Tibial artery (tissue), 4 donors: ENCODE measurements at regions not wholly inside any gene's neighbourhood (a gene's known extent, or its start where the extent isn't known, plus 50 kb on each side); places are given as distances from the start of the nearest gene placed in this dataset.

Experiments used
- DNase-seq, 2 donors: peaks; one replicate each; pipeline ENCODE4 v3.0.0-alpha.2; 2019
- H3K27ac ChIP-seq, 2 donors: fragments of 200-600 bp; sonication (generic) in 1 of 2; 1 replicate in 1 of 2; 2 replicates in 1 of 2; pipeline ENCODE4 v1.5.1; 2018 to 2019; ENCODE audit warnings: mild to moderate bottlenecking in 1 of 2
- H3K27me3 ChIP-seq, 2 donors: fragments of 200-600 bp; sonication (generic) in 1 of 2; one replicate each; pipeline versions ENCODE4 v1.5.1 to v1.6.0; 2016 to 2019
- H3K36me3 ChIP-seq, 3 donors: fragments of 200-600 bp; sonication (generic) in 2 of 3; one replicate each; pipeline ENCODE4 v1.5.1; 2016 to 2019; ENCODE audit warnings: mild to moderate bottlenecking in 2 of 3
- H3K4me1 ChIP-seq, 4 donors: fragments of 200-600 bp; sonication (generic) in 2 of 4; 1 replicate in 3 of 4; 2 replicates in 1 of 4; pipeline ENCODE4 v1.5.1; 2016 to 2019
- H3K4me3 ChIP-seq, 2 donors: fragments of 200-600 bp; sonication (generic) in 1 of 2; 1 replicate in 1 of 2; 2 replicates in 1 of 2; pipeline ENCODE4 v1.5.1; 2018 to 2019; ENCODE audit warnings: mild to moderate bottlenecking in 2 of 2
- H3K9me3 ChIP-seq, 3 donors: fragments of 200-600 bp; sonication (generic) in 1 of 3; one replicate each; pipeline ENCODE4 v1.5.1; 2016 to 2019
- intact Hi-C: fragments of 100-400 bp; cut with DNase I; formaldehyde crosslinking; loops from one replicate; pipeline ENCODE4 v1.15.0; 2023; ENCODE audit warnings: low total_unique reads
- TF ChIP-seq, protein P1 (sequence below), 2 experiments: fragments of 200-600 bp in 1 of 2; fragments of 450-650 bp in 1 of 2; IDR thresholded peaks; one replicate each; pipeline ENCODE4 v1.5.1; 2017 to 2019; ENCODE audit warnings: antibody characterized with exemption in 2 of 2, mild to moderate bottlenecking in 1 of 2, moderate library complexity in 1 of 2

GRCh38 chr5:145044970-145045369 is 790.2 kb downstream of the PRELID2 start:
- H3K4me1 ChIP-seq, result no peaks in the 10 kb centered on the region
- H3K4me3 ChIP-seq, result no peak overlapping the region
- H3K27me3 ChIP-seq, result no peaks in the 10 kb centered on the region
- no peaks in the 10 kb centered on the region for H3K36me3 ChIP-seq
- TF ChIP-seq, protein P1, sequence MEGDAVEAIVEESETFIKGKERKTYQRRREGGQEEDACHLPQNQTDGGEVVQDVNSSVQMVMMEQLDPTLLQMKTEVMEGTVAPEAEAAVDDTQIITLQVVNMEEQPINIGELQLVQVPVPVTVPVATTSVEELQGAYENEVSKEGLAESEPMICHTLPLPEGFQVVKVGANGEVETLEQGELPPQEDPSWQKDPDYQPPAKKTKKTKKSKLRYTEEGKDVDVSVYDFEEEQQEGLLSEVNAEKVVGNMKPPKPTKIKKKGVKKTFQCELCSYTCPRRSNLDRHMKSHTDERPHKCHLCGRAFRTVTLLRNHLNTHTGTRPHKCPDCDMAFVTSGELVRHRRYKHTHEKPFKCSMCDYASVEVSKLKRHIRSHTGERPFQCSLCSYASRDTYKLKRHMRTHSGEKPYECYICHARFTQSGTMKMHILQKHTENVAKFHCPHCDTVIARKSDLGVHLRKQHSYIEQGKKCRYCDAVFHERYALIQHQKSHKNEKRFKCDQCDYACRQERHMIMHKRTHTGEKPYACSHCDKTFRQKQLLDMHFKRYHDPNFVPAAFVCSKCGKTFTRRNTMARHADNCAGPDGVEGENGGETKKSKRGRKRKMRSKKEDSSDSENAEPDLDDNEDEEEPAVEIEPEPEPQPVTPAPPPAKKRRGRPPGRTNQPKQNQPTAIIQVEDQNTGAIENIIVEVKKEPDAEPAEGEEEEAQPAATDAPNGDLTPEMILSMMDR (IDR thresholded peaks at IDR 0.05), result no peak
- no peaks in the 10 kb centered on the region for H3K9me3 ChIP-seq
- intact Hi-C loops, result no loop called here
- no peak overlapping the region for H3K27ac ChIP-seq
- no peak for DNase-seq

- Histone ChIP-seq H3K27me3 (no peaks in the 10 kb centered on the region), H3K4me3 (no peak overlapping the region), H3K9me3 (no peaks in the 10 kb centered on the region), H3K36me3 (no peaks in the 10 kb centered on the region), H3K4me1 (no peaks in the 10 kb centered on the region), H3K27ac (no peak overlapping the region)
- intact Hi-C loops, result no loop called here
- no peak for DNase-seq
- TF ChIP-seq, protein P1 (IDR thresholded peaks at IDR 0.05), result no peak
Observed at GRCh38 chr5:145028626-145029025, 806.5 kb downstream of the PRELID2 start.

GRCh38 chr5:145027286-145027685 is 807.9 kb downstream of the PRELID2 start:
- Histone ChIP-seq H3K36me3 (no peaks in the 10 kb centered on the region), H3K27me3 (no peaks in the 10 kb centered on the region), H3K27ac (no peak overlapping the region), H3K9me3 (no peaks in the 10 kb centered on the region), H3K4me1 (no peaks in the 10 kb centered on the region), H3K4me3 (no peak overlapping the region)
- intact Hi-C loops, result no loop called here
- TF ChIP-seq, protein P1 (IDR thresholded peaks at IDR 0.05), result no peak
- no peak for DNase-seq

DNA sequence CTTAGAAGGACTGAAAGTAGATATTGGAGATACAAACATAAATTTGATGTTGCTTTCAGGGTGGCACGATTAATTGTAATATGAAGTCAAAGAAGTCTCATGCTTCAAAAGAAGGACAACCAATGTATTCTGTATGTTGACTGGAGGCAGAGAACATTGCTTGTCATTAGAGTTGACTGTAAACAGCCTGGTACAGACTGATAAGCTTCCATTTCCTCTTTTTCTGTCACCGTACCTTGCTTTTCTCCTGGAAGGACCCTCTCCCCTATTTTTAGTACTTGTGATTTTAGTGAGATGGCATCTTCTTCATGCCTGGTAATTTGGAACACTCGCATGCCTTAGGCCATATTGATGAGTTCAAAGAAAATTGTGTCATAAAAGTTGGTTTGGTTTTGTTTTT is 809.4 kb downstream of the PRELID2 start:
- Histone ChIP-seq H3K27me3 (no peaks in the 10 kb centered on the region), H3K36me3 (no peaks in the 10 kb centered on the region), H3K4me3 (no peak overlapping the region), H3K27ac (no peak overlapping the region), H3K4me1 (no peaks in the 10 kb centered on the region), H3K9me3 (no peaks in the 10 kb centered on the region)
- TF ChIP-seq, protein P1 (IDR thresholded peaks at IDR 0.05), result no peak
- intact Hi-C loops, result no loop called here
- DNase-seq, result no peak

GRCh38 chr5:145015146-145015545 is 820.0 kb downstream of the PRELID2 start:
- H3K27me3 ChIP-seq, result no peaks in the 10 kb centered on the region
- intact Hi-C loops, result no loop called here

More at GRCh38 chr5:145015146-145015545, 820.0 kb downstream of the PRELID2 start:
- TF ChIP-seq, protein P1 (IDR thresholded peaks at IDR 0.05), result no peak
- Histone ChIP-seq H3K9me3 (no peaks in the 10 kb centered on the region), H3K36me3 (no peaks in the 10 kb centered on the region), H3K4me3 (no peak overlapping the region), H3K27ac (no peak overlapping the region), H3K4me1 (no peaks in the 10 kb centered on the region)
- DNase-seq, result no peak
